GM18867 (cell line): ENCODE measurements at regions not wholly inside any gene's neighbourhood (a gene's known extent, or its start where the extent isn't known, plus 50 kb on each side); places are given as distances from the start of the nearest gene placed in this dataset.
A peak's percentile ranks its signal among the peaks of the same experiment; 100 is the strongest.
"Not testable (repeated sequence)": the region's sequence is repeated elsewhere in the genome, so short reads cannot be mapped to it uniquely, and the experiment has no call there.

Experiments used
- ATAC-seq: cut with Tn5 transposase; IDR thresholded peaks from one replicate; pipeline ENCODE4 v1.9.1; 2021; ENCODE audit warnings: mild to moderate bottlenecking, moderate library complexity; ENCODE audit not compliant: unreplicated experiment

- peak; percentile 84 for ATAC-seq
Observed at GRCh38 chr6:18586133-18586532, 199.0 kb downstream of the RNF144B start.

- ATAC-seq: peak; percentile 96
Observed at GRCh38 chr6:18595774-18596530, 208.8 kb downstream of the RNF144B start.

DNA sequence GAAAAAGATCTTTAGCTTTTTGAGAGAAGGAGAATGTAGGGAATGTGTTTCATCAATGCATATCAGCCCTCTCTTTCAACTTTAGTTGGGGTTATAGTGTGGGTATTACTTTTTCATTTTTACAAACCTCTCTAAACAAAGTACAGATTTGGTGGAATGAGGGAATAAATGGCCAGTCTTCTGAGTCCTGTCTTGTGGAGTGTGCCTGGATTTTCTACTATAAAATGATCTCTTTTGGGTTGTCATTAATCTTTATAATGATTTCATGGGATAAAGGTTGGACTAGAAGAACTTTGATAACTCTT lies 209.3 kb downstream of the RNF144B start:
- peak; percentile 29 for ATAC-seq

GRCh38 chr6:18598551-18599264 lies 211.6 kb downstream of the RNF144B start:
- no peak for ATAC-seq

DNA sequence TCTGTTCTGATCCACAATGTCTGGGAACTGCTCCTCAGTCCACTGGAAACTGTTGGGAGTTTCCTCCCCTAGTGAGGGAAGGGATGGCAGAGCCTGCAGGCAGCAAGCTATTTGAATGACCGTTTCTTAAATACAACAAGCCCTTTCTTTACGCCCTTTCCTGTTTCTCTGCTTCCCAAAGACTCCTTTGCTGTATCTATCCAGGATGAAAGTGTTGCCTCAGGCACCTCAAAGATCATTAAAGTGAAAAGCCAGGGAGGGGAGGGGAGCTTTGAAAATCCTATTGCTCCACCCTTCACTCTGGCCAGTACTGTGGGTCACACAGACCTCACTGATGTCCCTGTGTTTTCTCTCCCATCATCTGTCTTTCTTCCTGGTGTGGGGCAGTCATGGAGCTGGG lies 213.1 kb downstream of the RNF144B start:
- ATAC-seq: no peak

- ATAC-seq: no peak
Observed at GRCh38 chr6:18601516-18602020, 214.4 kb downstream of the RNF144B start.

DNA sequence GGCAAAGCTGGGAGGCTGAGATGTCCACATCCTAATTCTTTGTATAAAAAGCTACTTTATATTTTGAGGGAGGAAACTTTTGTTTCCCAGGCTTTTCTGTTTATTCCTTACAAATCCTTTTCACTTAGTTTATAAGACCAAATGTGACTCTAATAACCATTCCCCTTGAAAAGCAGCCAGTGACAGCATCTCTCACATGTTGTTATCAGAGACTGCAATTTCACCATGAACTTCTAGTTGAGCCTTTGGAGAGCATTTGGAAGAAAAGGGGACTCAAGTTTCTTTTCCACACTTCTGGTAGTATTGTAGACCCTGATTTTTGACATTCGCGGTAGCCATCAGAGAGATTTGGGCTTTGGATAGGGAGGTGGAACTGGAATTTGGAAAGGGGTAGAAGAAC lies 215.8 kb downstream of the RNF144B start:
- no peak for ATAC-seq

GRCh38 chr6:18603361-18603760 lies 216.2 kb downstream of the RNF144B start:
- no peak for ATAC-seq

GRCh38 chr6:18605841-18606240 lies 218.7 kb downstream of the RNF144B start:
- no peak for ATAC-seq

- no peak for ATAC-seq
Observed at GRCh38 chr6:18609715-18610114, 222.6 kb downstream of the RNF144B start.

DNA sequence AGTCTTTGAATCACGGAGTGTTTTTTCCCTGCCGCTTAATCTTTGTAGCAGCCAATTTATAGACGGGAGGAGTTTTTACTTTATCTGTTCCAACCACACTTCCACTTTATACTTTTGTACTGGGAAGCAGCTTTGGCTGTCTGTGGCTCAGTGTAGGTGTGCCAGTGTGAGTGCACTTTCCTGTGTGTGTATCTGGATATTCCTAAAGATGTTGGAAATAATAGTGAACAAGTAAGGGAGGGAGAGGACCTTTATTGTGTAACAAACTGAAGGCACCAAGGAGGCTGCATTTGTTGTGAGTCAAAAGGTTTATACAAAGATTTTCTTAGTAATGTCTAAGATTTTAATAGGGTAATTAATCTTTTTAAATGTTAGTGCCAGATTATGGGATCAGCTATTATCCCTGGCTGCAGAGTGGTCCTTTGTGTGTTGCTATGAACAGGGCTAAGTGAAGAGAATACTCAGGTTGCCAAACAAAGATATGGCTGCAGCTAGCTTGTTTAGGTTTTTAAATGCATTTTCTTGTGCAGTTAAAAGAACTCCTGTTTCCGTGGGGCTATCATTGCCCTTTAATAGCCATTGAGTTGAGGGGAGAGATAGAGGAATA lies 226.3 kb downstream of the RNF144B start:
- no peak for ATAC-seq

DNA sequence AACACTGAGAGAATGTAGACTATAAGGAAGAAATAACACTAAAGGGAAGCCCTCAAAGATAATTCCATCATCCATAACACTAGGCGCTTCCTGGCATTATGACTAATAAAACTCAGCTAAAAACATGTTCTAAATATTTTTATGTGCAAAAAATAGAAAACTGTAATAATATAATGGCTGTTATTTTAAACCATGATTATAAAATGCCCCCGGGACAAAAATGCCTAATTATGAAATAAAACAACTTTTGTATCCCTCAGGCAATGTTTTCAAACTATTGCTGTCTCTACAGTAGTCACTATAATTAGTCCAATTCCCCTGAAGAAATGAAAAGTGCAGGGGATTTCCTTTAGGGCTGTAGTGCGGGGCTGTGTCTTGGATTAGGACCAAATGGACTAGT lies 242.4 kb downstream of the RNF144B start:
- ATAC-seq: no peak

DNA sequence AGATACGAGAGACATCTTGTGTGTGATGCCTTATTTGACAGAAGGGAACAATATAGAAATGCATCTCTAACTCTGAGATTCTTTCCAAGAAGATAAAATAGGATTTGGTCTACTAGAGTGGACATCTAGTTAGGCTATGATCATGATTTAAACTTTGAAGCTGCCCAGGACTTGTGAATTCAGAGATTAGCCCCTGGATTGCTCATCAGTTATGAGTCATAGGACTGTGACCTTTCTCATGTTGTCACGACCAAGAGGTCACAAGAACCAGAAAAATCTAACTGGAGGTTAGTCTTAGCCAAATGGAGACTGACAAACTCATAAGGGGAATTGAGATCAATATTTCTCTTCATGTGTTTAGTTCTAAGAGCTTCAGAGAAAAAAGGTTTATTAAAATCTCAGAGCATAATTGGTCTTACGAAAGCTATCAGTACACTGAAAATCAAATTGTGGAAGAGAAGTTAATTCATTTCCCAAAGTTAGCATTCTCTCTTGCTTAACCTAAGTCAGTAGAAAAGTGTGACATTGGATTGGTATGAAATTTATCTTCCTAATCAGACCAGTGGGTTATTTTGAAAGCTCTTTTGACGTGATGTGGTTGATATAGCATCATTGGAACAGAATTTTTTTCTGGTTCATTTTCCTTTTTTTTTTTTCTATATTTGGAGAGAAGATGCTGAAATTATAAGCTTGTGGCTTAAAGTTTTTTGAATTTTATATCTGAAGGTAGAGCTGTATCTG lies 245.7 kb downstream of the RNF144B start:
- no peak for ATAC-seq

DNA sequence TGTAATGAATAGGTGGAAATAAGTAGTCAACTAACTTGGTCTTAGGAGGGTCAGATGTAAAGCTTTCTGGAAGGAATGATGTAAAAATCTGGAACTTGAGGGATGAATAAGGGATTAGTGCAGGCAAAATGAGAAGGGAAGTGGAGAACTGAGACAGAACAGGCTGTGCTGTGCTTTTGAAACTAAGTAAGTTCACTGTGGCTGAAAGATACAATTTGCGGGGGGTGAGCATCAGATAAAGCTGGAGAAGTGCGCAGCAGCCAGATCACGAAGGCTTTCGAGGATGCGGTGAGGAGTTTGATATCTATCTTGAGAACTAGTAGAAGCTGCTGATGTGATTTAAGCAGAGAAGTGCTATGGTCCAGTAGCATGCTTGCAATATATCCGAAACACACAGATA lies 247.8 kb downstream of the RNF144B start:
- no peak for ATAC-seq

GRCh38 chr6:18640134-18640533 lies 253.0 kb downstream of the RNF144B start:
- ATAC-seq: no peak

GRCh38 chr6:18640754-18641153 lies 253.6 kb downstream of the RNF144B start:
- no peak for ATAC-seq

DNA sequence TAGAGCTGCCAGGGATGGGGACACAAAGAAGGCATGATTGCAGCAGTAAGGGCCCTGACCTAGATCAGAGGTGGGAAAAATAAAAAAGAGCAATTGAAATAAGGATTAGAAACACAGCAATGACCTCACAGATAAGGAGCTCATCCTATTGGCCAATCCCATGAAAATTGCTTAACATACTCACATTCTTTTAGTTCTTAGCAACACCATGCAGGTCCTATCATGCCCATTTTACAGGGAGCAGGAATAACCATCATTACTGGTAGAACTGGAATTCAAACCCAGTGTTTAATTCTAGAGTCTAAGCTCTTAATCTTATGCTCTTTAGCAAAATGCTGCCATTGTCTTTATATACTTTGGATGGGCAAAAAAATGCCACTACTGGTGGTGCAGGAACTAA lies 267.7 kb downstream of the RNF144B start:
- ATAC-seq: no peak

GRCh38 chr6:18656506-18656905 lies 269.4 kb downstream of the RNF144B start:
- ATAC-seq: no peak

DNA sequence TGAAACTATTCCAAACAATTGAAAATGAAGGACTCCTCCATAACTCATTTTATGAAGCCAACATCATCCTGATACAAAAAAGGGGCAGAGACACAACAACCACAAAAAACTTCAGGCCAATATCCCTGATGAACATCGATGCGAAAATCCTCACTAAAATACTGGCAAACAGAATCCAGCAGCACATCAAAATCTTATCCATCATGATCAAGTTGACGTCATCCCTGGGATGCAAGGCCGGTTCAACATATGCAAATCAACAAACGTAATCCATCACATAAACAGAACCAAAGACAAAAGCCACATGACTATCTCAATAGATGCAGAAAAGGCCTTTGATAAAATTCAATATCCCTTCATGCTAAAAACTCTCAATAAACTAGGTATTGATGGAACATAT lies 272.8 kb downstream of the RNF144B start:
- not testable (repeated sequence) for ATAC-seq

GRCh38 chr6:18663011-18663410 lies 275.9 kb downstream of the RNF144B start:
- no peak for ATAC-seq

GRCh38 chr6:18664401-18664800 lies 277.3 kb downstream of the RNF144B start:
- no peak for ATAC-seq
